Hepatocyte (in vitro differentiated cells): ENCODE measurements at regions not wholly inside any gene's neighbourhood (a gene's known extent, or its start where the extent isn't known, plus 50 kb on each side); places are given as distances from the start of the nearest gene placed in this dataset.

Experiments
- EZH2phosphoT487 ChIP-seq: fragments of 200-600 bp; sonication (generic); IDR thresholded peaks from one replicate; pipeline ENCODE4 v1.6.1; 2018; ENCODE audit warnings: antibody characterized with exemption, mild to moderate bottlenecking, low read depth, moderate library complexity; ENCODE audit not compliant: unreplicated experiment, severe bottlenecking
- TF ChIP-seq, protein P1 (sequence below): fragments of 200-600 bp; sonication (generic); IDR thresholded peaks from 2 replicates; pipeline ENCODE4 v1.5.1; 2016; ENCODE audit warnings: antibody characterized with exemption, mild to moderate bottlenecking; ENCODE audit not compliant: poor library complexity

DNA sequence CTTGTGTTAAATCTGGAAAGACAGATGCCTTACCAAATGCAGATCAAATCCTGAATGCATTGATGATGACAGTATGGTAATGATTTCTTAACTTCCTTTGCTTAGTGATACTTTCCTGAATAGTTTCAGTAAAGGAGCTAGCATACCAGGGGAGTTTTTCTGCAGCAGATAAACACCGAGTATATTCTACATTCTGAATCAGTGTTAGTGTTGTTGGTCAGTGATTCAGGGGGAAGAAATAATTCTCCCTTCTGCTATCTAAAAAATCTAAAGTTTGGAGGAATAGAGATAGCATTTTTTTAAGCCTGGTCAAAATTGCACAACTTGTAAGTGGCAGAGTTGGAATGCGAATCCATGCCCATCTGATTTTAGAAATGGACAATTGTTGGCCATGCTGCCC lies 512.2 kb upstream of the MARCKS start:
- TF ChIP-seq, protein P1, sequence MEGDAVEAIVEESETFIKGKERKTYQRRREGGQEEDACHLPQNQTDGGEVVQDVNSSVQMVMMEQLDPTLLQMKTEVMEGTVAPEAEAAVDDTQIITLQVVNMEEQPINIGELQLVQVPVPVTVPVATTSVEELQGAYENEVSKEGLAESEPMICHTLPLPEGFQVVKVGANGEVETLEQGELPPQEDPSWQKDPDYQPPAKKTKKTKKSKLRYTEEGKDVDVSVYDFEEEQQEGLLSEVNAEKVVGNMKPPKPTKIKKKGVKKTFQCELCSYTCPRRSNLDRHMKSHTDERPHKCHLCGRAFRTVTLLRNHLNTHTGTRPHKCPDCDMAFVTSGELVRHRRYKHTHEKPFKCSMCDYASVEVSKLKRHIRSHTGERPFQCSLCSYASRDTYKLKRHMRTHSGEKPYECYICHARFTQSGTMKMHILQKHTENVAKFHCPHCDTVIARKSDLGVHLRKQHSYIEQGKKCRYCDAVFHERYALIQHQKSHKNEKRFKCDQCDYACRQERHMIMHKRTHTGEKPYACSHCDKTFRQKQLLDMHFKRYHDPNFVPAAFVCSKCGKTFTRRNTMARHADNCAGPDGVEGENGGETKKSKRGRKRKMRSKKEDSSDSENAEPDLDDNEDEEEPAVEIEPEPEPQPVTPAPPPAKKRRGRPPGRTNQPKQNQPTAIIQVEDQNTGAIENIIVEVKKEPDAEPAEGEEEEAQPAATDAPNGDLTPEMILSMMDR = no peak
- TF ChIP-seq EZH2phosphoT487 = no peak
